Breast epithelium (tissue), 3 donors: ENCODE measurements at regions not wholly inside any gene's neighbourhood (a gene's known extent, or its start where the extent isn't known, plus 50 kb on each side); places are given as distances from the start of the nearest gene placed in this dataset.

Experiments used
- POLR2A ChIP-seq: fragments of 450-650 bp; IDR thresholded peaks from one replicate; pipeline ENCODE4 v1.6.1; 2016; ENCODE audit warnings: antibody characterized with exemption, mild to moderate bottlenecking, moderate library complexity
- POLR2AphosphoS5 ChIP-seq, 3 donors: sonication (generic); formaldehyde crosslinking; IDR thresholded peaks; one replicate each; pipeline ENCODE4 v1.6.1; 2017; ENCODE audit warnings: antibody characterized with exemption in 3 of 3
- TF ChIP-seq, protein P1 (sequence below), 3 donors: fragments of 450-650 bp; IDR thresholded peaks; one replicate each; pipeline ENCODE4 v1.5.1; 2016 to 2017; ENCODE audit warnings: antibody characterized with exemption in 3 of 3, mild to moderate bottlenecking in 3 of 3, moderate library complexity in 3 of 3

DNA sequence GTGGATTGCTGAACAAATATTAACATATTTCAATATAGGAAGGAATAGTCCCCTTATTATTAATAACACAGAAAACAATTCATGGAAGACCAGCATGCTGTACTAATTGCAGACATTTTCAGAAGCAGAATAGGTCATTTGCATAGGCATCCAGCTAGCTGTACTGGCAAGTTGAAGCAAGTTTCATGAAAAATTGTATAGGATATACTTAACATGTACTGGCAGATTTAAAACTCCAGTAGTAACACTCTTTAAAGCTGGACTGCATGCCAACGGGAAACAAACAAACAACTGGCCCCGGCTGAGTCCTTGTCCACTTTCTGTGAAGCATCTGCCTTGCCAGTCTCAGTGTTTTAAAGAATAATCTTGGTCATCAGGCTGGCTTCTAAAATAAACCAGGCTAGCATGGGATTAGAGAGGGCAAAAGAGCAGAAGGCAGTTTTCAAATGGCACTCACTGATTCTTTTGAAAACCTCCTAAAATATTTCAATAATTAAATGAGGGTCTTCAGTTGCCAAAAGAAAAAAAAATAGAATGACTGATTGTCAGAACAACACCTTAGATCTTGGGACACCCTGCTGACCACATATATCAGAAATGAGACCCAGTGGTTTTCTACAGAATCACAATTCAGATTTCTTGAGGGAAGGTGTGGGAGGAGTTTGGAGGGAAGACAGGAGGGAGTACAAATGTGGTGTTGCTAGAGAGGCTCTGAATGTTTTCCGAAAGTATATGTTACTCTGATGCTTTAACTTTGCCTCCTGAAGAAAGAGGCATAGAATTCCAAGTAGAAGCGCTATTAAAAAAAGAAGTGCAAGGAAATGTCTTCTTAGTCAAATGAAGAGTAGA, 122.5 kb upstream of the KRAS start:
- TF ChIP-seq, protein P1, sequence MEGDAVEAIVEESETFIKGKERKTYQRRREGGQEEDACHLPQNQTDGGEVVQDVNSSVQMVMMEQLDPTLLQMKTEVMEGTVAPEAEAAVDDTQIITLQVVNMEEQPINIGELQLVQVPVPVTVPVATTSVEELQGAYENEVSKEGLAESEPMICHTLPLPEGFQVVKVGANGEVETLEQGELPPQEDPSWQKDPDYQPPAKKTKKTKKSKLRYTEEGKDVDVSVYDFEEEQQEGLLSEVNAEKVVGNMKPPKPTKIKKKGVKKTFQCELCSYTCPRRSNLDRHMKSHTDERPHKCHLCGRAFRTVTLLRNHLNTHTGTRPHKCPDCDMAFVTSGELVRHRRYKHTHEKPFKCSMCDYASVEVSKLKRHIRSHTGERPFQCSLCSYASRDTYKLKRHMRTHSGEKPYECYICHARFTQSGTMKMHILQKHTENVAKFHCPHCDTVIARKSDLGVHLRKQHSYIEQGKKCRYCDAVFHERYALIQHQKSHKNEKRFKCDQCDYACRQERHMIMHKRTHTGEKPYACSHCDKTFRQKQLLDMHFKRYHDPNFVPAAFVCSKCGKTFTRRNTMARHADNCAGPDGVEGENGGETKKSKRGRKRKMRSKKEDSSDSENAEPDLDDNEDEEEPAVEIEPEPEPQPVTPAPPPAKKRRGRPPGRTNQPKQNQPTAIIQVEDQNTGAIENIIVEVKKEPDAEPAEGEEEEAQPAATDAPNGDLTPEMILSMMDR (IDR thresholded peaks at IDR 0.05), result no peak
- no peak for TF ChIP-seq POLR2A
- TF ChIP-seq POLR2AphosphoS5 (IDR thresholded peaks at IDR 0.05), result no peak
